Esophagus muscularis mucosa (tissue), 4 donors: ENCODE measurements at regions not wholly inside any gene's neighbourhood (a gene's known extent, or its start where the extent isn't known, plus 50 kb on each side); places are given as distances from the start of the nearest gene placed in this dataset.
A peak's percentile ranks its signal among the peaks of the same experiment; 100 is the strongest.

Experiments used
- DNase-seq: peaks from one replicate; pipeline ENCODE4 v3.0.0-alpha.2; 2017; ENCODE audit errors: extremely low spot score
- H3K27ac ChIP-seq, 4 donors: fragments of 200-600 bp; sonication (generic); replicated peaks in 1 of 4; 1 replicate in 3 of 4; 2 replicates in 1 of 4; pipeline ENCODE4 v1.5.1; 2016 to 2019; ENCODE audit warnings: mild to moderate bottlenecking in 1 of 4
- H3K27me3 ChIP-seq, 4 donors: fragments of 200-600 bp; sonication (generic); one replicate each; pipeline versions ENCODE4 v1.5.1 to v1.6.0; 2016 to 2019
- H3K36me3 ChIP-seq, 4 donors: fragments of 200-600 bp; sonication (generic); one replicate each; pipeline ENCODE4 v1.5.1; 2016 to 2019
- H3K4me1 ChIP-seq, 4 donors: fragments of 200-600 bp; sonication (generic); one replicate each; pipeline ENCODE4 v1.5.1; 2016 to 2019
- H3K4me3 ChIP-seq, 4 donors: fragments of 200-600 bp; sonication (generic); 1 replicate in 2 of 4; 2 replicates in 2 of 4; pipeline ENCODE4 v1.5.1; 2016 to 2019; ENCODE audit warnings: mild to moderate bottlenecking in 4 of 4, moderate library complexity in 1 of 4
- H3K9me3 ChIP-seq, 4 donors: fragments of 200-600 bp; sonication (generic); 1 replicate in 3 of 4; 2 replicates in 1 of 4; pipeline ENCODE4 v1.5.1; 2016 to 2019
- EP300 ChIP-seq: sonication (generic); formaldehyde crosslinking; IDR thresholded peaks from one replicate; pipeline ENCODE4 v1.6.1; 2017; ENCODE audit warnings: antibody characterized with exemption
- POLR2A ChIP-seq: fragments of 450-650 bp; IDR thresholded peaks from one replicate; pipeline ENCODE4 v1.6.1; 2017; ENCODE audit warnings: antibody characterized with exemption, moderate library complexity, mild to moderate bottlenecking, low read depth
- POLR2AphosphoS5 ChIP-seq, 2 donors: sonication (generic); formaldehyde crosslinking; IDR thresholded peaks; one replicate each; pipeline ENCODE4 v1.6.1; 2017; ENCODE audit warnings: antibody characterized with exemption in 2 of 2
- WGBS: methylation state at CpG from one replicate; pipeline ENCODE4 v1.1.5; 2018; 5-methylcytosine and 5-hydroxymethylcytosine counted together
- intact Hi-C: fragments of 100-400 bp; cut with DNase I; formaldehyde crosslinking; loops from one replicate; pipeline ENCODE4 v1.15.1; 2023
- TF ChIP-seq, protein P1 (sequence below), 3 experiments: fragments of 200-600 bp in 2 of 3; fragments of 450-650 bp in 1 of 3; sonication (generic) in 2 of 3; IDR thresholded peaks; one replicate each; pipeline ENCODE4 v1.5.1; 2017 to 2019; ENCODE audit warnings: antibody characterized with exemption in 3 of 3, mild to moderate bottlenecking in 2 of 3, moderate library complexity in 1 of 3

GRCh38 chr2:156199588-156199987, 132.9 kb downstream of the NR4A2 start:
- H3K4me1 ChIP-seq, result peaks cover 0 to 6% (median 0%) of the 10 kb centered on the region in 4 donors
- H3K9me3 ChIP-seq, result no peaks in the 10 kb centered on the region
- H3K27me3 ChIP-seq, result no peaks in the 10 kb centered on the region
- no peak overlapping the region for H3K4me3 ChIP-seq
- DNase-seq, result no peak
- H3K36me3 ChIP-seq, result no peaks in the 10 kb centered on the region
- TF ChIP-seq EP300 (no peak), POLR2AphosphoS5 (IDR thresholded peaks at IDR 0.05) (no peak)
- intact Hi-C loops, result loop anchor here (10.0 kb wide), 1 partner anchor 385 kb away; no protein-coding TSS in a partner anchor
- no peak overlapping the region for H3K27ac ChIP-seq

DNA sequence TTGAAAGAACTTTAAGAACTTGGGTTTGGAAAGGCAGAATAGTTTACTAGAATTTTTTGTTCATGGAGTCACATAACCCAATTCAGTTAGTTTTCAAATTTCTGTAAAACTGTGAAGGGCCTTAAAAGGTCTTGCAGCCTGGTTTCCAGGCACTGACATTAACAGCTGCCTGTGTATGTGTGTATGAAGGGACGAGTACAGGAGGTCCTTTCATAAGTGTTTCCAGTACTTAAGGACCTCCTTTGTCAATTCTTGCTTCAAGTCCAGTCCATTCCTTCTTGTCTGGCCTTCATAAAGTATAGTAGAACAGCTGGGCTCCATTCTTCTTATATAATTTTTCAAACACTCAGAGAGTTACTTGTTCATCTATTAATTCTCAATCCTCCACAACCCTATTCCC, 136.5 kb downstream of the NR4A2 start:
- H3K36me3 ChIP-seq, result no peaks in the 10 kb centered on the region
- H3K9me3 ChIP-seq, result no peaks in the 10 kb centered on the region
- intact Hi-C loops, result loop anchor here (10.0 kb wide), 1 partner anchor 389 kb away; no protein-coding TSS in a partner anchor
- no peak for DNase-seq
- WGBS, result 59% methylated on average over 1 of the region's 1 CpG
- no peak overlapping the region for H3K4me3 ChIP-seq
- peaks cover 0 to 6% (median 0%) of the 10 kb centered on the region in 4 donors for H3K4me1 ChIP-seq
- TF ChIP-seq, protein P1, sequence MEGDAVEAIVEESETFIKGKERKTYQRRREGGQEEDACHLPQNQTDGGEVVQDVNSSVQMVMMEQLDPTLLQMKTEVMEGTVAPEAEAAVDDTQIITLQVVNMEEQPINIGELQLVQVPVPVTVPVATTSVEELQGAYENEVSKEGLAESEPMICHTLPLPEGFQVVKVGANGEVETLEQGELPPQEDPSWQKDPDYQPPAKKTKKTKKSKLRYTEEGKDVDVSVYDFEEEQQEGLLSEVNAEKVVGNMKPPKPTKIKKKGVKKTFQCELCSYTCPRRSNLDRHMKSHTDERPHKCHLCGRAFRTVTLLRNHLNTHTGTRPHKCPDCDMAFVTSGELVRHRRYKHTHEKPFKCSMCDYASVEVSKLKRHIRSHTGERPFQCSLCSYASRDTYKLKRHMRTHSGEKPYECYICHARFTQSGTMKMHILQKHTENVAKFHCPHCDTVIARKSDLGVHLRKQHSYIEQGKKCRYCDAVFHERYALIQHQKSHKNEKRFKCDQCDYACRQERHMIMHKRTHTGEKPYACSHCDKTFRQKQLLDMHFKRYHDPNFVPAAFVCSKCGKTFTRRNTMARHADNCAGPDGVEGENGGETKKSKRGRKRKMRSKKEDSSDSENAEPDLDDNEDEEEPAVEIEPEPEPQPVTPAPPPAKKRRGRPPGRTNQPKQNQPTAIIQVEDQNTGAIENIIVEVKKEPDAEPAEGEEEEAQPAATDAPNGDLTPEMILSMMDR (IDR thresholded peaks at IDR 0.05), result no peak
- TF ChIP-seq EP300 (no peak), POLR2A (no peak), POLR2AphosphoS5 (IDR thresholded peaks at IDR 0.05) (no peak)
- H3K27ac ChIP-seq, result no peak overlapping the region
- no peaks in the 10 kb centered on the region for H3K27me3 ChIP-seq

- TF ChIP-seq POLR2A, result no peak
- TF ChIP-seq, protein P1 (IDR thresholded peaks at IDR 0.05), result peak in 1 of 3 experiments; percentile 17
- Histone ChIP-seq H3K9me3 (no peaks in the 10 kb centered on the region), H3K27ac (no peak overlapping the region), H3K4me3 (no peak overlapping the region), H3K27me3 (no peaks in the 10 kb centered on the region), H3K36me3 (no peaks in the 10 kb centered on the region), H3K4me1 (no peaks in the 10 kb centered on the region)
- DNase-seq, result no peak
- intact Hi-C loops, result loop anchor here (10.0 kb wide), 1 partner anchor 392 kb away; no protein-coding TSS in a partner anchor
Observed at GRCh38 chr2:156192468-156192867, 140.1 kb downstream of the NR4A2 start.

DNA sequence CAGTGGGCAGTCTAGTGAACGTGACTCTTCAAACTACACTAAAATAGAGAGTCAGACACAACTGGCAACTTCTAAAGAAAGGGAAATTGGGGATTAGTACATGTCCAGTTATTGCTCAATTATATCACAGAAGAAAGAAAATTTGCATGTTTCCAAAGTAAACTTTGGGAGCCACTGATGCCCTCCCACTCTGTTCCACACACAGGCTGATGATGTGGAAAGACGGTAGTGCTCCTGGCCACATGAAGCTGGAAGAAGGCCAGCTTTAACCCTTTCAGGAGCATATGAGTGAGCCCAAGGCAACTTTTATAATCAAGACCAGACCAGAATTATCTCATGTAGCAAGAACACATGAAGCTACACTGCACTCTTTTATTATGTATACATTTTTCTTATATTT, 141.0 kb downstream of the NR4A2 start:
- no peak for DNase-seq
- TF ChIP-seq POLR2AphosphoS5 (IDR thresholded peaks at IDR 0.05), result no peak
- TF ChIP-seq POLR2A, result no peak
- TF ChIP-seq, protein P1 (IDR thresholded peaks at IDR 0.05), result no peak
- no peak for TF ChIP-seq EP300
- 25% methylated on average over 2 of the region's 2 CpGs for WGBS
- Histone ChIP-seq H3K36me3 (no peaks in the 10 kb centered on the region), H3K4me3 (no peak overlapping the region), H3K9me3 (no peaks in the 10 kb centered on the region), H3K4me1 (no peaks in the 10 kb centered on the region), H3K27me3 (no peaks in the 10 kb centered on the region), H3K27ac (no peak overlapping the region)
- intact Hi-C loops, result loop anchor here (10.0 kb wide), 1 partner anchor 393 kb away; no protein-coding TSS in a partner anchor

- Histone ChIP-seq H3K4me1 (no peaks in the 10 kb centered on the region), H3K9me3 (no peaks in the 10 kb centered on the region), H3K4me3 (no peak overlapping the region), H3K27me3 (no peaks in the 10 kb centered on the region), H3K36me3 (no peaks in the 10 kb centered on the region), H3K27ac (no peak overlapping the region)
- intact Hi-C loops, result loop anchor here (10.0 kb wide), 1 partner anchor 394 kb away; no protein-coding TSS in a partner anchor
- WGBS, result 57% methylated on average over 3 of the region's 3 CpGs
- TF ChIP-seq EP300 (no peak), POLR2A (no peak), POLR2AphosphoS5 (IDR thresholded peaks at IDR 0.05) (no peak)
- TF ChIP-seq, protein P1 (IDR thresholded peaks at IDR 0.05), result no peak
- no peak for DNase-seq
Observed at GRCh38 chr2:156190517-156190916, 142.0 kb downstream of the NR4A2 start.
